ENCODE measurements at regions not wholly inside any gene's neighbourhood (a gene's known extent, or its start where the extent isn't known, plus 50 kb on each side); places are given as distances from the start of the nearest gene placed in this dataset.

- H3K9me3 ChIP-seq (replicated peaks), result no peaks in the 10 kb centered on the region; the same call in 1 of the 2 replicates
- no peak overlapping the region for H3K27ac ChIP-seq
- no peak overlapping the region for H3K4me3 ChIP-seq
- H3K27me3 ChIP-seq, result no peaks in the 10 kb centered on the region
- no peaks in the 10 kb centered on the region for H3K36me3 ChIP-seq
- peaks cover 7% of the 10 kb centered on the region; the same call in 1 of the 2 replicates for H3K4me1 ChIP-seq
- no peak for DNase-seq
These were observed 240.9 kb upstream of the ZNF521 start for GRCh38 chr18:25592804-25593360.

GRCh38 chr18:25590456-25590855, 238.5 kb upstream of the ZNF521 start:
- H3K36me3 ChIP-seq, result no peaks in the 10 kb centered on the region
- H3K27ac ChIP-seq, result no peak overlapping the region
- H3K9me3 ChIP-seq (replicated peaks), result no peaks in the 10 kb centered on the region; the same call in 1 of the 2 replicates
- no peak for DNase-seq
- H3K27me3 ChIP-seq, result no peaks in the 10 kb centered on the region
- no peak overlapping the region for H3K4me3 ChIP-seq
- H3K4me1 ChIP-seq, result peaks cover 7% of the 10 kb centered on the region; the same call in 1 of the 2 replicates

GRCh38 chr18:25587545-25587944, 235.6 kb upstream of the ZNF521 start:
- H3K4me3 ChIP-seq, result no peak overlapping the region
- no peaks in the 10 kb centered on the region for H3K36me3 ChIP-seq
- DNase-seq, result no peak
- no peaks in the 10 kb centered on the region for H3K4me1 ChIP-seq
- no peak overlapping the region for H3K27ac ChIP-seq
- H3K27me3 ChIP-seq, result no peaks in the 10 kb centered on the region
- H3K9me3 ChIP-seq (replicated peaks), result no peaks in the 10 kb centered on the region; the same call in 1 of the 2 replicates

- no peak for DNase-seq
- H3K36me3 ChIP-seq, result no peaks in the 10 kb centered on the region
- H3K27ac ChIP-seq, result no peak overlapping the region
- no peak overlapping the region for H3K4me3 ChIP-seq
- H3K27me3 ChIP-seq, result no peaks in the 10 kb centered on the region
- H3K4me1 ChIP-seq, result no peaks in the 10 kb centered on the region
- H3K9me3 ChIP-seq (replicated peaks), result no peaks in the 10 kb centered on the region
These were observed 217.0 kb upstream of the ZNF521 start for GRCh38 chr18:25568986-25569385.

- H3K27me3 ChIP-seq, result no peaks in the 10 kb centered on the region
- DNase-seq, result no peak
- H3K9me3 ChIP-seq (replicated peaks), result no peaks in the 10 kb centered on the region
- no peak overlapping the region for H3K27ac ChIP-seq
- H3K36me3 ChIP-seq, result no peaks in the 10 kb centered on the region
- H3K4me3 ChIP-seq, result no peak overlapping the region
- H3K4me1 ChIP-seq, result no peaks in the 10 kb centered on the region
These were observed 212.1 kb upstream of the ZNF521 start for GRCh38 chr18:25563816-25564683.

GRCh38 chr18:25563346-25563745, 211.4 kb upstream of the ZNF521 start:
- H3K27ac ChIP-seq, result no peak overlapping the region
- no peaks in the 10 kb centered on the region for H3K4me1 ChIP-seq
- no peaks in the 10 kb centered on the region for H3K9me3 ChIP-seq (replicated peaks)
- H3K4me3 ChIP-seq, result no peak overlapping the region
- no peak for DNase-seq
- no peaks in the 10 kb centered on the region for H3K27me3 ChIP-seq
- no peaks in the 10 kb centered on the region for H3K36me3 ChIP-seq

GRCh38 chr18:25561918-25562317, 210.0 kb upstream of the ZNF521 start:
- DNase-seq, result peak; percentile 6 to 33
- H3K27me3 ChIP-seq, result no peaks in the 10 kb centered on the region
- no peaks in the 10 kb centered on the region for H3K4me1 ChIP-seq
- no peak overlapping the region for H3K4me3 ChIP-seq
- H3K27ac ChIP-seq, result no peak overlapping the region
- no peaks in the 10 kb centered on the region for H3K9me3 ChIP-seq (replicated peaks)
- H3K36me3 ChIP-seq, result no peaks in the 10 kb centered on the region

GRCh38 chr18:25560369-25560768, 208.4 kb upstream of the ZNF521 start:
- Histone ChIP-seq H3K27me3 (no peaks in the 10 kb centered on the region), H3K4me3 (no peak overlapping the region), H3K36me3 (no peaks in the 10 kb centered on the region), H3K9me3 (replicated peaks) (no peaks in the 10 kb centered on the region), H3K27ac (no peak overlapping the region), H3K4me1 (no peaks in the 10 kb centered on the region)
- DNase-seq, result no peak

- Histone ChIP-seq H3K9me3 (replicated peaks) (no peaks in the 10 kb centered on the region), H3K27me3 (no peaks in the 10 kb centered on the region), H3K36me3 (no peaks in the 10 kb centered on the region), H3K4me1 (no peaks in the 10 kb centered on the region), H3K27ac (no peak overlapping the region), H3K4me3 (no peak overlapping the region)
- DNase-seq, result no peak
These were observed 205.0 kb upstream of the ZNF521 start for GRCh38 chr18:25557011-25557410.

GRCh38 chr18:25553631-25554263, 201.8 kb upstream of the ZNF521 start:
- H3K9me3 ChIP-seq (replicated peaks), result no peaks in the 10 kb centered on the region
- H3K4me1 ChIP-seq, result no peaks in the 10 kb centered on the region
- H3K27ac ChIP-seq, result no peak overlapping the region
- H3K4me3 ChIP-seq, result no peak overlapping the region
- no peaks in the 10 kb centered on the region for H3K36me3 ChIP-seq
- DNase-seq, result no peak
- H3K27me3 ChIP-seq, result no peaks in the 10 kb centered on the region

GRCh38 chr18:25544546-25545287, 192.8 kb upstream of the ZNF521 start:
- Histone ChIP-seq H3K4me1 (no peaks in the 10 kb centered on the region), H3K27ac (no peak overlapping the region), H3K36me3 (no peaks in the 10 kb centered on the region), H3K9me3 (replicated peaks) (no peaks in the 10 kb centered on the region), H3K4me3 (no peak overlapping the region), H3K27me3 (no peaks in the 10 kb centered on the region)
- no peak for DNase-seq

GRCh38 chr18:25538175-25538922, 186.4 kb upstream of the ZNF521 start:
- H3K4me3 ChIP-seq, result no peak overlapping the region
- no peak for DNase-seq
- H3K36me3 ChIP-seq, result no peaks in the 10 kb centered on the region
- H3K9me3 ChIP-seq (replicated peaks), result no peaks in the 10 kb centered on the region
- no peak overlapping the region for H3K27ac ChIP-seq
- no peaks in the 10 kb centered on the region for H3K27me3 ChIP-seq
- H3K4me1 ChIP-seq, result no peaks in the 10 kb centered on the region

- no peaks in the 10 kb centered on the region for H3K4me1 ChIP-seq
- H3K4me3 ChIP-seq, result no peak overlapping the region
- DNase-seq, result no peak
- H3K27me3 ChIP-seq, result no peaks in the 10 kb centered on the region
- no peaks in the 10 kb centered on the region for H3K36me3 ChIP-seq
- no peaks in the 10 kb centered on the region for H3K9me3 ChIP-seq (replicated peaks)
- no peak overlapping the region for H3K27ac ChIP-seq
These were observed 183.5 kb upstream of the ZNF521 start for GRCh38 chr18:25535495-25535894.

- DNase-seq, result no peak
- Histone ChIP-seq H3K36me3 (no peaks in the 10 kb centered on the region), H3K4me1 (no peaks in the 10 kb centered on the region), H3K4me3 (no peak overlapping the region), H3K9me3 (replicated peaks) (no peaks in the 10 kb centered on the region), H3K27ac (no peak overlapping the region), H3K27me3 (no peaks in the 10 kb centered on the region)
These were observed 182.4 kb upstream of the ZNF521 start for GRCh38 chr18:25534401-25534800.

Data from SJCRH30 (cell line).